ENCODE measurements at regions not wholly inside any gene's neighbourhood (a gene's known extent, or its start where the extent isn't known, plus 50 kb on each side); places are given as distances from the start of the nearest gene placed in this dataset.

DNA sequence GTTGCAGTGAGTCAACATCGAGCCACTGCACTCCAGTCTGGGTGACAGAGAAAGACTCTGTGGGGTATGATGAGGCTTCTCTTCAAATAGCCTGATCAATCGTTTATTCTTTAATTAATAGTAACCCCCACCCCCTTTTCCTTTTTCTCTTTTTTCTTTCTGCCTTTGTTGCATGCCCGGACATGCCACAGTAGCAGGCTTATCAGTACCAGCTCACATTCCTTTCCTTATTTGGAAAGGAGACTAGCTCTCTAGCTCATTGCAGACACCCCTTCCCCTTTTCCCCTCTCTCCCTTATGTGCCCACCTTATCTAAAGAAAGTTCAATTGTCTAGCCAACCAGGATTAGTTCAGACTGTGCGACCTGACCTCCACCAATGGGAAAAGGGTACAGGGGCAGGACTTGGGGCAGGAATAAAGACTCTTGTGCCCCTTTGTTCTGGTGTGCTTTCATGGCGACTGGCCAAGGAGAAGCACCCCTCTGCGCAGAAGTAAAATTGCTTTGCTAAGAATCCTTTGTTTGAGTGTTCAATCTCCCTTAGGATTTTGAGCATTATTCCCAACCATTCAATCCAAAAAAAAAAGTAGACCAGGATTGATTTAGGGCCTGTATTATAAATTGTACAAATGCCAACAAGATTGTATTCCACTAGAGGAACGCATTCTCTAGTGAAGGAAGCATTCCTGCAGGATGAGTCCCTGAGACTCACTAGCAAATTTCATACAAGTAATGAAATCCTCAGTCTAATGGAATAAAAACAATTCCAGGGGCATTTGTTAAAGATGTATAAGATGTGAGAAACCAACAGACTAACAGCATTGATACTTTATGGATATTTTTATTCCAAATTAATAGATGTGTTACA lies 95.8 kb upstream of the SNRPN start:
- DNase-seq (ENCODE audit: low read depth) = no peak
- H3K4me3 ChIP-seq (ENCODE audit: control insufficient read depth, low read depth, low read length) = no peak overlapping the region
- TF ChIP-seq, protein P1, sequence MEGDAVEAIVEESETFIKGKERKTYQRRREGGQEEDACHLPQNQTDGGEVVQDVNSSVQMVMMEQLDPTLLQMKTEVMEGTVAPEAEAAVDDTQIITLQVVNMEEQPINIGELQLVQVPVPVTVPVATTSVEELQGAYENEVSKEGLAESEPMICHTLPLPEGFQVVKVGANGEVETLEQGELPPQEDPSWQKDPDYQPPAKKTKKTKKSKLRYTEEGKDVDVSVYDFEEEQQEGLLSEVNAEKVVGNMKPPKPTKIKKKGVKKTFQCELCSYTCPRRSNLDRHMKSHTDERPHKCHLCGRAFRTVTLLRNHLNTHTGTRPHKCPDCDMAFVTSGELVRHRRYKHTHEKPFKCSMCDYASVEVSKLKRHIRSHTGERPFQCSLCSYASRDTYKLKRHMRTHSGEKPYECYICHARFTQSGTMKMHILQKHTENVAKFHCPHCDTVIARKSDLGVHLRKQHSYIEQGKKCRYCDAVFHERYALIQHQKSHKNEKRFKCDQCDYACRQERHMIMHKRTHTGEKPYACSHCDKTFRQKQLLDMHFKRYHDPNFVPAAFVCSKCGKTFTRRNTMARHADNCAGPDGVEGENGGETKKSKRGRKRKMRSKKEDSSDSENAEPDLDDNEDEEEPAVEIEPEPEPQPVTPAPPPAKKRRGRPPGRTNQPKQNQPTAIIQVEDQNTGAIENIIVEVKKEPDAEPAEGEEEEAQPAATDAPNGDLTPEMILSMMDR (conservative IDR thresholded peaks at IDR 0.05; ENCODE audit: control insufficient read depth, insufficient read depth, low read depth, low read length) = no peak

DNA sequence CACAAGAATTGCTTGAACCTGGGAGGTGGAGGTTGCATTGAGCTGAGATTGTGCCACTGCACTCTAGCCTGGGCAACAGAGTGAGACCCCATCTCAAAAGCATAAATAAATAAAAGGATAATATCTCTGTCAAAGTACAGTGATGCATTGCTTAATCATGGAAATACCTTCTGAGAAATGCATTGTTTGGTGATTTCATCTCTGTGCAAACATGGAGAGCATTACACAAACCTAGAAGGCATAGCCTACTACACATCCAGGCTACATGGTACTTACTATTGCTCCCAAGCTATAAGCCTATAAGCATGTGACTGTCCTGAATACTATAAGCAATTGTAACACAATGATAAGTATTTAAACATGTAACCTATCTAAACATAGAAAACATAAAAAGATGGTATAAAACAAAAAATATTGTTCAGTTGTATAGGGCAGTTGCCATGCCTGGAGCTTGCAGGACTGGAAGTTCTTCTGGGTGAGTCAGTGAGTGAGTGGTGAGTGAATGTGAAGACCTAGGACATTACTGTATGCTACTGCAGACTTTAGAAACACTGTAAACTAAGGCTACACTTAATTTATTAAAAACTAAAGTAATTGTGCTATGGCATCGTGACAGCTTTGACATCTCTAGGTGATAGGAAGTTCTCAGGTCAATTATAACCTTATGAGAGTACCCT lies 93.6 kb upstream of the SNRPN start:
- TF ChIP-seq, protein P1 (conservative IDR thresholded peaks at IDR 0.05; ENCODE audit: control insufficient read depth, insufficient read depth, low read depth, low read length) = no peak
- no peak overlapping the region for H3K4me3 ChIP-seq (ENCODE audit: control insufficient read depth, low read depth, low read length)

DNA sequence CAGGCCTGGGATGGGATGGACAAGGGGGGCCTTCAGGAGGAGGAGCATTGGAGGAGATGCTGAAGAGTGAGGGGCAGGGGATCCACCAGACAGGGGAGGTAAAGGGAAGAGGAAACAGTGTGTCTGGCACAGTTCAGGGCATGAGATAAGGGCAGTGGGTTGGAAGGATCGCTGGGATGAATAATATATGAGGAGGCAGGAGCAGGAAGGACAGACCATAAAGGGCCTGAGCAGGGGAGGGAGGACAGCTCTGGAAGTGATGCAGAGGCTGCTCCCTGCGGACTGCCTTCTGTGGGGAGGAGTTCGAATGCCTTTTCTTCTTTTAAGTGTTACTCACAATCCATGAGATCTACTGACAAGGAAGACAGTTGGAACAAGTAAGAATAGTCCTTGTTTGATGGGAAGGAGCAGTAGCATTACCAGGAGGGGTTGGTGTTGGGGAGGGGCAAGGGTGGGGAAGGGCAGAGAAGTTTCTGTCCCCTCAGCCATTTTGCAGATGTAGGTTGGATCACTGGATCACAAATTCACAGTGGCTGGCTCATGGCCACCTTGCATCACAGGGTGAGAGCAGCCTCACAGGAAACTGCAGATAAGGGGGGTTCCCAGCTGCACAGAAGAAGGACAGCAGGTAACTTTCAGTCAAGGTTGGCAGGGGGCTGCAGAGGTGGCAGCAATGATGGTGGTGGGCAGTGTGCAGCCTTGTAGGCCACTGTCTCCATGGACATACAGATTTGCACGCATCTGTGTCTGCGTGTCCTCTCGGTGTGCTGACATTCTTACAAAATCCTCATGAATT lies 91.9 kb upstream of the SNRPN start:
- TF ChIP-seq, protein P1 (conservative IDR thresholded peaks at IDR 0.05; ENCODE audit: control insufficient read depth, insufficient read depth, low read depth, low read length) = no peak
- no peak for DNase-seq (ENCODE audit: low read depth)
- no peak overlapping the region for H3K4me3 ChIP-seq (ENCODE audit: control insufficient read depth, low read depth, low read length)

More for the DNA sequence above, 93.6 kb upstream of the SNRPN start:
- DNase-seq (ENCODE audit: low read depth) = no peak

DNA sequence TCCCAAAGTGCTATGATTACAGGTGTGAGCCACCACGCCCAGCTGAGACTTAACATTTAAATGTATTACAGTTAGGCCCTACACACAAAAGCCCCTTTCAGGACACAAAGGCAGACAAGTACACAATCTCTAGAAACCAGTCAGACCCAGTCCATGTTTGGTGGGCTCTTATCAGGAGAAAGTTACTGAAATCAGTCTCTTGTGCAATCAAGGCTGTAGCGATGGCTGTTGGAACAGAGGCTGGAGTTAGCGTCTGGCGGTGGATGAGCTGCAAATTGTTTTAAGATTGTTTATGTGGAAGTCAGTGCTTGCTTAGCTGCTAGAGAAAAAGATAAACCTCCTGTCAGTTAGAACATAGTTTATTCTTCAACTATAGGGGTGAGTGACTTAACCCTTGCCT lies 89.5 kb upstream of the SNRPN start:
- TF ChIP-seq, protein P1 (conservative IDR thresholded peaks at IDR 0.05; ENCODE audit: control insufficient read depth, insufficient read depth, low read depth, low read length) = no peak
- H3K4me3 ChIP-seq (ENCODE audit: control insufficient read depth, low read depth, low read length) = no peak overlapping the region
- no peak for DNase-seq (ENCODE audit: low read depth)

DNA sequence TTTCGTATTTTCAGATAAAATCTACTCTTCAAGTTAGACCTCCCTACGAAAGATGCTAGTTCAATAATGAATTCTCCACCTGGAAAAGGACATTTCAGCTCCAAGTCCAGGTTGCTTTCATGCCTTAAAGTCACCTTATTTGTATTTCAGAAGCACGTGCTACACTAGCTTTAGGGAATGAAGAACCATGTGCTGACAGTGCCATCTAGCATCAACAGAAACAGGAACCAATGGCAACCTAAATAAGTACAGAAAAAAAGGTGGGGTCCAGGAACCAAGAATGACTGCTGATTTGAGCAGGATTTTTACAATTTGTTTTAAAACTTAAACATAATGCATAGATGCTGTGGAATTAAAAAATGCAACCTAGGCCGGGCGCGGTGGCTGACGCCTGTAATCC lies 77.6 kb upstream of the SNRPN start:
- TF ChIP-seq, protein P1 (conservative IDR thresholded peaks at IDR 0.05; ENCODE audit: control insufficient read depth, insufficient read depth, low read depth, low read length) = no peak
- no peak overlapping the region for H3K4me3 ChIP-seq (ENCODE audit: control insufficient read depth, low read depth, low read length)
- no peak for DNase-seq (ENCODE audit: low read depth)

DNA sequence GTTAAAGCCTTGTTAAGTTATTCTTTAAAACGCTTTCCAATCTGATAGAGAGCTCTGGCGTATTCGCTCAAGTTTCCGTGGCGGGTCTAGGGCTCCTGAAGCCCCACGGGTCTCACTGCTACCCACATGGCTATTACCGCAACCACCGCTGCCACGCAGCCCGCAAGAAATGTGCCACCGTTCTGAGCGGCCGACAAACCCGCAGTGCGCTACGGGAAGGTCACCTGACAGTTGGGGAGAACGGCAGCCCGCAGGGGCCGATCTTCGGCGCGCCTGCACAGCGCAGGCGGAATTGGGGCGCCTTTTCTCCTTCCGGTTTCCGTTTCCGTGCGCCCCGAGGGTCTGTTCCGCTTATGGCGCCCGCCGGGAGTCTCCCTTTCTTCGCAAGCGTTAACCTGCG lies 76.6 kb upstream of the SNRPN start:
- TF ChIP-seq, protein P1 (conservative IDR thresholded peaks at IDR 0.05; ENCODE audit: control insufficient read depth, insufficient read depth, low read depth, low read length) = no peak
- peak overlapping the region; percentile 35 for H3K4me3 ChIP-seq (ENCODE audit: control insufficient read depth, low read depth, low read length)
- peak; percentile 35 for DNase-seq (ENCODE audit: low read depth)
